ENCODE measurements at regions not wholly inside any gene's neighbourhood (a gene's known extent, or its start where the extent isn't known, plus 50 kb on each side); places are given as distances from the start of the nearest gene placed in this dataset.

GRCh38 chr7:135801877-135802276, 53.3 kb upstream of the FAM180A start:
- no peaks in the 10 kb centered on the region for H3K27me3 ChIP-seq (replicated peaks; ENCODE audit: insufficient read depth, low read length)
- H3K9me2 ChIP-seq (replicated peaks; ENCODE audit: insufficient read depth, low read length): no peaks in the 10 kb centered on the region
- no peak overlapping the region for H3K9ac ChIP-seq (ENCODE audit: low read length)
- no peak overlapping the region for H2AFZ ChIP-seq (ENCODE audit: low read length)
- H3K79me2 ChIP-seq (ENCODE audit: low read length): no peaks in the 10 kb centered on the region
- no peak overlapping the region for H3K4me2 ChIP-seq (ENCODE audit: low read depth, low read length)
- no peaks in the 10 kb centered on the region for H4K20me1 ChIP-seq (ENCODE audit: insufficient read depth, low read length)
- no peak overlapping the region for H3K4me3 ChIP-seq (ENCODE audit: low read length)
- no peak for TF ChIP-seq EZH2phosphoT487 (IDR thresholded peaks at IDR 0.05; ENCODE audit: low read length)
- no peak for TF ChIP-seq CTCF (IDR thresholded peaks at IDR 0.05; ENCODE audit: low read length)
- H3F3A ChIP-seq (ENCODE audit: insufficient read depth, low read length): no peaks in the 10 kb centered on the region
- no peaks in the 10 kb centered on the region for H3K36me3 ChIP-seq (replicated peaks; ENCODE audit: insufficient read depth, low read length)
- no peak overlapping the region for H3K27ac ChIP-seq (ENCODE audit: low read length)
- H3K9me3 ChIP-seq (replicated peaks; ENCODE audit: insufficient read depth, low read length): no peaks in the 10 kb centered on the region
- H3K4me1 ChIP-seq (ENCODE audit: low read length): no peaks in the 10 kb centered on the region
- DNase-seq: no peak

- DNase-seq: peak; percentile 75
Measured at GRCh38 chr7:135801045-135801693, 52.6 kb upstream of the FAM180A start.

GRCh38 chr7:135800560-135800959, 51.9 kb upstream of the FAM180A start:
- Histone ChIP-seq H3K27me3 (replicated peaks; ENCODE audit: insufficient read depth, low read length) (no peaks in the 10 kb centered on the region), H3K36me3 (replicated peaks; ENCODE audit: insufficient read depth, low read length) (no peaks in the 10 kb centered on the region), H3K4me2 (ENCODE audit: low read depth, low read length) (0 out of 2 replicates have a peak overlapping the region, but pooled peaks have one; percentile 16), H3F3A (ENCODE audit: insufficient read depth, low read length) (no peaks in the 10 kb centered on the region), H4K20me1 (ENCODE audit: insufficient read depth, low read length) (no peaks in the 10 kb centered on the region), H3K27ac (ENCODE audit: low read length) (no peak overlapping the region), H3K9ac (ENCODE audit: low read length) (no peak overlapping the region), H3K4me3 (ENCODE audit: low read length) (no peak overlapping the region), H2AFZ (ENCODE audit: low read length) (peak overlapping the region; percentile 35; the same call in 1 of the 2 replicates), H3K4me1 (ENCODE audit: low read length) (no peaks in the 10 kb centered on the region), H3K9me2 (replicated peaks; ENCODE audit: insufficient read depth, low read length) (no peaks in the 10 kb centered on the region), H3K9me3 (replicated peaks; ENCODE audit: insufficient read depth, low read length) (no peaks in the 10 kb centered on the region), H3K79me2 (ENCODE audit: low read length) (no peaks in the 10 kb centered on the region)
- TF ChIP-seq EZH2phosphoT487 (IDR thresholded peaks at IDR 0.05; ENCODE audit: low read length): no peak
- no peak for TF ChIP-seq CTCF (IDR thresholded peaks at IDR 0.05; ENCODE audit: low read length)
- no peak for TF ChIP-seq EZH2 (optimal IDR thresholded peaks at IDR 0.05; ENCODE audit: low read depth, low read length)
- DNase-seq: no peak

More at GRCh38 chr7:135801045-135801693, 52.6 kb upstream of the FAM180A start:
- Histone ChIP-seq H3K9me3 (replicated peaks; ENCODE audit: insufficient read depth, low read length) (no peaks in the 10 kb centered on the region), H3K36me3 (replicated peaks; ENCODE audit: insufficient read depth, low read length) (no peaks in the 10 kb centered on the region), H3K27ac (ENCODE audit: low read length) (no peak overlapping the region), H3K4me1 (ENCODE audit: low read length) (no peaks in the 10 kb centered on the region), H3K9me2 (replicated peaks; ENCODE audit: insufficient read depth, low read length) (no peaks in the 10 kb centered on the region), H3K4me3 (ENCODE audit: low read length) (no peak overlapping the region), H4K20me1 (ENCODE audit: insufficient read depth, low read length) (no peaks in the 10 kb centered on the region), H2AFZ (ENCODE audit: low read length) (peak overlapping the region; percentile 35; the same call in 1 of the 2 replicates), H3K4me2 (ENCODE audit: low read depth, low read length) (0 out of 2 replicates have a peak overlapping the region, but pooled peaks have one; percentile 16), H3K79me2 (ENCODE audit: low read length) (no peaks in the 10 kb centered on the region), H3K9ac (ENCODE audit: low read length) (no peak overlapping the region), H3K27me3 (replicated peaks; ENCODE audit: insufficient read depth, low read length) (no peaks in the 10 kb centered on the region), H3F3A (ENCODE audit: insufficient read depth, low read length) (no peaks in the 10 kb centered on the region)
- no peak for TF ChIP-seq EZH2phosphoT487 (IDR thresholded peaks at IDR 0.05; ENCODE audit: low read length)
- TF ChIP-seq CTCF (IDR thresholded peaks at IDR 0.05; ENCODE audit: low read length): peak; percentile 97
- TF ChIP-seq EZH2 (optimal IDR thresholded peaks at IDR 0.05; ENCODE audit: low read depth, low read length): no peak

All from MM.1S (cell line).